B cell (primary cell): ENCODE measurements at regions not wholly inside any gene's neighbourhood (a gene's known extent, or its start where the extent isn't known, plus 50 kb on each side); places are given as distances from the start of the nearest gene placed in this dataset.

Experiments
- ATAC-seq: fragments of 200-7000 bp; cut with Tn5 transposase; one replicate; pipeline ENCODE4 v1.10.0; 2021; ENCODE audit warnings: low read depth, mild to moderate bottlenecking, moderate number of reproducible peaks, moderate library complexity
- CTCF ChIA-PET: fragments of 350-600 bp; sonication (Branson Sonifier 250); formaldehyde crosslinking; loops from one replicate; lab custom pipeline; 2021; ENCODE audit warnings: antibody characterized with exemption, inconsistent platforms; lab: Charles Lee
- POLR2A ChIA-PET: fragments of 350-600 bp; sonication (Branson Sonifier 250); formaldehyde crosslinking; loops from one replicate; lab custom pipeline; 2021; ENCODE audit warnings: antibody characterized with exemption; lab: Charles Lee
- DNase-seq: peaks from one replicate; pipeline ENCODE4 v3.0.0; 2013
- H2AFZ ChIP-seq: 2 replicates; pipeline ENCODE4 v1.6.1; 2012; ENCODE audit warnings: mild to moderate bottlenecking, low read depth, low read length; ENCODE audit not compliant: insufficient read depth, poor library complexity, severe bottlenecking
- H3K27ac ChIP-seq, 2 donors: 1 replicate in 1 of 2; 2 replicates in 1 of 2; pipeline ENCODE4 v1.5.1; 2012 to 2013; ENCODE audit warnings: low read length in 2 of 2, mild to moderate bottlenecking in 2 of 2, moderate library complexity in 1 of 2
- H3K27me3 ChIP-seq, 4 experiments: fragments of 200-600 bp in 1 of 4; sonication (generic) in 1 of 4; replicated peaks in 1 of 4; 1 replicate in 2 of 4; 2 replicates in 2 of 4; pipeline versions ENCODE4 v1.6.1 to v1.7.0; 2013 to 2016; ENCODE audit warnings: low read length in 3 of 4, mild to moderate bottlenecking in 2 of 4, mixed read lengths in 1 of 4, moderate library complexity in 1 of 4; ENCODE audit not compliant: insufficient read depth in 4 of 4, control insufficient read depth in 3 of 4; ENCODE audit errors: control extremely low read depth in 1 of 4
- H3K36me3 ChIP-seq, 2 experiments: replicated peaks in 1 of 2; 1 replicate in 1 of 2; 2 replicates in 1 of 2; pipeline versions ENCODE4 v1.6.1 to v1.7.1; 2013; ENCODE audit warnings: low read length in 1 of 2; ENCODE audit not compliant: insufficient read depth in 2 of 2, control insufficient read depth in 1 of 2; ENCODE audit errors: control extremely low read depth in 1 of 2, extremely low read depth in 1 of 2
- H3K4me1 ChIP-seq, 2 donors: fragments of 200-600 bp in 1 of 2; sonication (generic) in 1 of 2; 1 replicate in 1 of 2; 2 replicates in 1 of 2; pipeline versions ENCODE4 v1.5.1 to v1.6.1; 2013 to 2017; ENCODE audit warnings: low read length in 2 of 2; ENCODE audit not compliant: control insufficient read depth in 2 of 2, insufficient read depth in 2 of 2
- H3K4me2 ChIP-seq: replicated peaks from 2 replicates; pipeline ENCODE3; 2012; ENCODE audit warnings: mild to moderate bottlenecking, low read depth, low read length; ENCODE audit not compliant: poor library complexity, severe bottlenecking
- H3K4me3 ChIP-seq, 5 experiments: fragments of 200-600 bp in 1 of 5; sonication (generic) in 1 of 5; 1 replicate in 3 of 5; 2 replicates in 2 of 5; pipeline versions ENCODE4 v1.5.1 to v1.7.0; 2011 to 2016; ENCODE audit warnings: low read length in 4 of 5, mild to moderate bottlenecking in 4 of 5, low read depth in 2 of 5, control low read depth in 1 of 5, moderate library complexity in 1 of 5; ENCODE audit not compliant: insufficient read depth in 1 of 5; ENCODE audit errors: control extremely low read depth in 1 of 5, extremely low read depth in 1 of 5
- H3K79me2 ChIP-seq: fragments of 200-600 bp; sonication (generic); one replicate; pipeline ENCODE4 v1.6.0; 2016; ENCODE audit warnings: low read length; ENCODE audit not compliant: control insufficient read depth, insufficient read depth
- H3K9ac ChIP-seq: fragments of 200-600 bp; sonication (generic); 2 replicates; pipeline ENCODE4 v1.6.1; 2017; ENCODE audit warnings: mild to moderate bottlenecking, low read length, moderate library complexity
- H3K9me3 ChIP-seq, 3 donors: one replicate each; pipeline versions ENCODE4 v1.6.1 to v1.7.1; 2013; ENCODE audit warnings: low read length in 2 of 3; ENCODE audit not compliant: control insufficient read depth in 2 of 3, insufficient read depth in 1 of 3; ENCODE audit errors: control extremely low read depth in 1 of 3
- H4K20me1 ChIP-seq: 2 replicates; pipeline ENCODE4 v1.6.0; 2012; ENCODE audit warnings: mild to moderate bottlenecking, low read length; ENCODE audit not compliant: insufficient read depth, control insufficient read depth, poor library complexity, severe bottlenecking
- H3K27ac Mint-ChIP-seq: one replicate; pipeline ENCODE4 v1.8.0; 2021; ENCODE audit warnings: mixed read lengths
- H3K27me3 Mint-ChIP-seq: one replicate; pipeline ENCODE4 v1.8.0; 2021; ENCODE audit warnings: mixed read lengths
- H3K4me1 Mint-ChIP-seq: one replicate; pipeline ENCODE4 v1.8.0; 2021; ENCODE audit warnings: mixed read lengths
- H3K4me3 Mint-ChIP-seq: one replicate; pipeline ENCODE4 v1.8.0; 2021; ENCODE audit warnings: mixed read lengths
- H3K9me3 Mint-ChIP-seq: one replicate; pipeline ENCODE4 v1.8.0; 2022; ENCODE audit warnings: mixed read lengths; ENCODE audit not compliant: insufficient read depth
- EZH2 ChIP-seq: IDR thresholded peaks from 2 replicates; pipeline ENCODE4 v1.6.1; 2012; ENCODE audit warnings: borderline replicate concordance, low read depth, mild to moderate bottlenecking, moderate library complexity, low read length; ENCODE audit not compliant: insufficient read depth, poor library complexity, severe bottlenecking
- WGBS: methylation state at CpG from one replicate; pipeline ENCODE4 v1.1.5; 2013; ENCODE audit warnings: missing lambda C conversion rate; ENCODE audit not compliant: insufficient coverage; 5-methylcytosine and 5-hydroxymethylcytosine counted together
- intact Hi-C: fragments of 100-400 bp; cut with micrococcal nuclease; formaldehyde crosslinking; loops from one replicate; pipeline ENCODE4 v1.10.0; 2022
- TF ChIP-seq, protein P1 (sequence below): fragments of 200-600 bp; IDR thresholded peaks from one replicate; pipeline ENCODE4 v1.8.0; 2022; ENCODE audit warnings: antibody characterized with exemption, mild to moderate bottlenecking

DNA sequence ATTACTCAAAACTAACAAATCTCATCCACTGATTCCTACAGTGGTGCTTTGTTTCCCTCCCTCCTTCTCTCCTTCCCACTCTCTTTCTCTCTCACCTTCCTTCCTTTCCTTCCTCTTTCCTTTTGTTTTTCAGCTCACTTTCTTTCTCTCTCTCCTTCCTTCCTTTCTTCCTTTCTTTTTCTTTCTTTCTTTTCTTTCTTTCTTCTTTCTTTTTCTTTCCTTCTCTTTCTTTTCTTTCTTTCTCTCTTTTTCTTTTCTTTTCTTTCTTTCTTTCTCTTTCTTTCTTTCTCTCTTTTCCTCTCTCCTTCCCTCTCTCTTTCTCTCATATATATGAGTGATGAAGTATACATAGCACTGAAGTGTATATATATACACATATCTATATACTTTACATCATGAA, 241.4 kb downstream of the CENPW start:
- no peak overlapping the region for H3K27ac Mint-ChIP-seq
- ChIA-PET POLR2A (no interaction called here), CTCF (no interaction called here)
- Histone ChIP-seq H3K4me2 (no peak overlapping the region), H2AFZ (no peak overlapping the region), H3K9ac (no peak overlapping the region), H3K27ac (no peak overlapping the region), H3K36me3 (no peaks in the 10 kb centered on the region), H4K20me1 (no peaks in the 10 kb centered on the region), H3K9me3 (no peaks in the 10 kb centered on the region), H3K79me2 (no peaks in the 10 kb centered on the region), H3K4me3 (no peak overlapping the region), H3K4me1 (no peaks in the 10 kb centered on the region), H3K27me3 (no peaks in the 10 kb centered on the region)
- H3K4me3 Mint-ChIP-seq, result no peak overlapping the region
- no peaks in the 10 kb centered on the region for H3K4me1 Mint-ChIP-seq
- no peaks in the 10 kb centered on the region for H3K27me3 Mint-ChIP-seq
- no peak for TF ChIP-seq EZH2
- TF ChIP-seq, protein P1, sequence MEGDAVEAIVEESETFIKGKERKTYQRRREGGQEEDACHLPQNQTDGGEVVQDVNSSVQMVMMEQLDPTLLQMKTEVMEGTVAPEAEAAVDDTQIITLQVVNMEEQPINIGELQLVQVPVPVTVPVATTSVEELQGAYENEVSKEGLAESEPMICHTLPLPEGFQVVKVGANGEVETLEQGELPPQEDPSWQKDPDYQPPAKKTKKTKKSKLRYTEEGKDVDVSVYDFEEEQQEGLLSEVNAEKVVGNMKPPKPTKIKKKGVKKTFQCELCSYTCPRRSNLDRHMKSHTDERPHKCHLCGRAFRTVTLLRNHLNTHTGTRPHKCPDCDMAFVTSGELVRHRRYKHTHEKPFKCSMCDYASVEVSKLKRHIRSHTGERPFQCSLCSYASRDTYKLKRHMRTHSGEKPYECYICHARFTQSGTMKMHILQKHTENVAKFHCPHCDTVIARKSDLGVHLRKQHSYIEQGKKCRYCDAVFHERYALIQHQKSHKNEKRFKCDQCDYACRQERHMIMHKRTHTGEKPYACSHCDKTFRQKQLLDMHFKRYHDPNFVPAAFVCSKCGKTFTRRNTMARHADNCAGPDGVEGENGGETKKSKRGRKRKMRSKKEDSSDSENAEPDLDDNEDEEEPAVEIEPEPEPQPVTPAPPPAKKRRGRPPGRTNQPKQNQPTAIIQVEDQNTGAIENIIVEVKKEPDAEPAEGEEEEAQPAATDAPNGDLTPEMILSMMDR, result peak; percentile 25
- ATAC-seq, result no peak
- no peaks in the 10 kb centered on the region for H3K9me3 Mint-ChIP-seq
- DNase-seq, result no peak
- intact Hi-C loops, result no loop called here

DNA sequence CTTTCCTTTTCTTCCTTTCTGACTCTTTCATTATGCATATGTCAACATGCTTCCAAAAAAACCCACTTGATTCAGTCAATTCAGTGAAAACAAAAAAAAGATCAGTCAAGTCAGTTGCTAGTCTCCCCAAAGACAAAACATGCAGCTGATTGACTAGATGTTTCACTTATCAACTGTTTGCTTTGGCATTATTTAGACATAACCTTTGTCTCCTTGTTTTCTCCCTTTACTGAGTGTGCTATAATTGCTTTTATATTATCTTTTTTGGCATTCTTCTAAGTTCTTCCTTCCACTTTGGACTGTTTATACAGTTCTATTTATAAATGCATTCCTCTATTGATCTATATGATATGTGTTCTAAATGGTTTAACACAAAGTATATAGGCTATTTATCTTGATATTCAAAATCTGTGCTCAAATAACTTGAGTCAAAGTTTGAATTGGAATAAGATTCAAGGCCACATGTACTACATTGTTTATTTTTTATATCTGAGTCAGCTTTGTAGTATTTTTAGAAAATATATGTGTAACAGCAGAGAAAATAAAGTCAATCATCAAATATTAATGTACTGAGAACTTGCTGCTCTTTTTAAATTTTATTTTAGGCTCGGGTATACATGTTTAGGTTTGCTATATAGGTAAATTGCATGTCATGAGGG, 260.5 kb downstream of the CENPW start:
- no peaks in the 10 kb centered on the region for H3K9me3 Mint-ChIP-seq
- ChIA-PET CTCF (no interaction called here), POLR2A (no interaction called here)
- H3K27ac ChIP-seq, result no peak overlapping the region
- no peaks in the 10 kb centered on the region for H3K36me3 ChIP-seq
- H4K20me1 ChIP-seq, result no peaks in the 10 kb centered on the region
- H3K27me3 ChIP-seq, result no peaks in the 10 kb centered on the region
- no peaks in the 10 kb centered on the region for H3K4me1 ChIP-seq
- H3K27ac Mint-ChIP-seq, result no peak overlapping the region
- no peaks in the 10 kb centered on the region for H3K27me3 Mint-ChIP-seq
- intact Hi-C loops, result no loop called here
- H3K9ac ChIP-seq, result no peak overlapping the region
- H3K4me3 Mint-ChIP-seq, result no peak overlapping the region
- peaks cover 0 to 4% (median 0%) of the 10 kb centered on the region in 3 donors for H3K9me3 ChIP-seq
- ATAC-seq, result no peak
- H3K4me3 ChIP-seq, result no peak overlapping the region
- no peak overlapping the region for H2AFZ ChIP-seq
- no peak for DNase-seq
- no peak for TF ChIP-seq EZH2
- TF ChIP-seq, protein P1, result no peak
- H3K4me1 Mint-ChIP-seq, result no peaks in the 10 kb centered on the region
- WGBS, result no CpG with 5 or more reads among the region's 1 CpG
- no peaks in the 10 kb centered on the region for H3K79me2 ChIP-seq
- H3K4me2 ChIP-seq, result no peak overlapping the region
